ENCODE measurements at regions not wholly inside any gene's neighbourhood (a gene's known extent, or its start where the extent isn't known, plus 50 kb on each side); places are given as distances from the start of the nearest gene placed in this dataset.

- TF ChIP-seq EZH2 (IDR thresholded peaks at IDR 0.05) (no peak), FOXP2 (optimal IDR thresholded peaks at IDR 0.05; ENCODE audit: control extremely low read depth, extremely low read length, insufficient read depth) (no peak), POLR2AphosphoS5 (IDR thresholded peaks at IDR 0.05; ENCODE audit: borderline replicate concordance, low read depth, low read length) (no peak)
Measured at GRCh38 chr18:76604935-76605240, 109.8 kb upstream of the ZNF516 start.

Measured in SK-N-MC (cell line).